Body of pancreas (tissue), 4 donors: ENCODE measurements at regions not wholly inside any gene's neighbourhood (a gene's known extent, or its start where the extent isn't known, plus 50 kb on each side); places are given as distances from the start of the nearest gene placed in this dataset.

Source experiments
- CTCF ChIP-seq, 7 experiments: fragments of 450-650 bp in 4 of 7; fragments of 200-600 bp in 3 of 7; sonication (generic) in 3 of 7; IDR thresholded peaks; one replicate each; pipeline ENCODE4 v1.5.1; 2016 to 2019; ENCODE audit warnings: antibody characterized with exemption in 7 of 7
- POLR2A ChIP-seq, 3 donors: fragments of 450-650 bp; IDR thresholded peaks; one replicate each; pipeline ENCODE4 v1.6.1; 2016; ENCODE audit warnings: antibody characterized with exemption in 3 of 3, mild to moderate bottlenecking in 2 of 3

- no peak for TF ChIP-seq POLR2A (IDR thresholded peaks at IDR 0.05)
- no peak for TF ChIP-seq CTCF (IDR thresholded peaks at IDR 0.05)
Measured at GRCh38 chr6:114718186-114718585, 375.4 kb upstream of the HS3ST5 start.
